SK-N-MC (cell line): ENCODE measurements at regions not wholly inside any gene's neighbourhood (a gene's known extent, or its start where the extent isn't known, plus 50 kb on each side); places are given as distances from the start of the nearest gene placed in this dataset.

Experiments used
- DNase-seq: peaks from one replicate; pipeline ENCODE4 v3.0.0-alpha.2; 2011; ENCODE audit warnings: low read depth, low spot score
- H3K27ac ChIP-seq: fragments of 200-600 bp; sonication (generic); 2 replicates; pipeline ENCODE4 v1.5.1; 2016; ENCODE audit warnings: mixed run types
- H3K36me3 ChIP-seq: fragments of 200-600 bp; sonication (generic); 2 replicates; pipeline ENCODE4 v1.6.1; 2017; ENCODE audit warnings: antibody characterized with exemption, low read length, mixed read lengths; ENCODE audit not compliant: insufficient read depth
- H3K4me3 ChIP-seq: fragments of 200-600 bp; sonication (generic); 2 replicates; pipeline ENCODE4 v1.5.1; 2016
- H3K9ac ChIP-seq: fragments of 200-600 bp; sonication (generic); 2 replicates; pipeline ENCODE4 v1.8.0; 2017; ENCODE audit warnings: mixed run types, mixed read lengths; ENCODE audit not compliant: insufficient read length
- H3K9me3 ChIP-seq: fragments of 200-600 bp; sonication (generic); 2 replicates; pipeline ENCODE4 v1.6.1; 2017; ENCODE audit warnings: low read depth, mild to moderate bottlenecking, antibody characterized with exemption, low read length, moderate library complexity, mixed read lengths
- EZH2 ChIP-seq: fragments of 200-600 bp; sonication (generic); IDR thresholded peaks from one replicate; pipeline ENCODE4 v1.6.1; 2017; ENCODE audit warnings: antibody characterized with exemption
- FOXP2 ChIP-seq: optimal IDR thresholded peaks from 2 replicates; pipeline ENCODE3; 2011; ENCODE audit warnings: mild to moderate bottlenecking, moderate library complexity; ENCODE audit not compliant: insufficient read depth; ENCODE audit errors: extremely low read length, control extremely low read depth
- POLR2AphosphoS5 ChIP-seq: IDR thresholded peaks from 2 replicates; pipeline ENCODE4 v1.6.1; 2012; ENCODE audit warnings: mild to moderate bottlenecking, low read depth, low read length, borderline replicate concordance

- Histone ChIP-seq H3K4me3 (no peak overlapping the region), H3K9me3 (no peaks in the 10 kb centered on the region), H3K27ac (no peak overlapping the region), H3K36me3 (no peaks in the 10 kb centered on the region), H3K9ac (no peak overlapping the region)
- TF ChIP-seq EZH2: no peak
- no peak for TF ChIP-seq FOXP2
- TF ChIP-seq POLR2AphosphoS5: no peak
- no peak for DNase-seq
Measured at GRCh38 chr5:122723606-122724352, 51.1 kb upstream of the SNX2 start.
